Panc1 (cell line): ENCODE measurements at regions not wholly inside any gene's neighbourhood (a gene's known extent, or its start where the extent isn't known, plus 50 kb on each side); places are given as distances from the start of the nearest gene placed in this dataset.

Experiments
- CTCF ChIP-seq: fragments of 450-650 bp; IDR thresholded peaks from 2 replicates; pipeline ENCODE4 v1.5.1; 2017; ENCODE audit warnings: mild to moderate bottlenecking
- POLR2AphosphoS5 ChIP-seq: IDR thresholded peaks from 2 replicates; pipeline ENCODE4 v1.6.1; 2012; ENCODE audit warnings: mild to moderate bottlenecking, low read depth, low read length, moderate library complexity
- REST ChIP-seq, 2 experiments: IDR thresholded peaks; 2 replicates each; pipeline ENCODE4 v1.6.1; 2011 to 2012; ENCODE audit warnings: low read depth in 2 of 2, control low read depth in 1 of 2, low read length in 1 of 2, mild to moderate bottlenecking in 1 of 2, moderate library complexity in 1 of 2; ENCODE audit not compliant: insufficient read depth in 1 of 2
- SIN3A ChIP-seq: IDR thresholded peaks from 2 replicates; pipeline ENCODE4 v1.6.1; 2012; ENCODE audit warnings: low read depth, mild to moderate bottlenecking, low read length, moderate library complexity, borderline replicate concordance; ENCODE audit not compliant: insufficient read depth
- TCF7L2 ChIP-seq: IDR thresholded peaks from 2 replicates; pipeline ENCODE4 v1.6.1; 2011; ENCODE audit warnings: mild to moderate bottlenecking, low read depth, low read length, inconsistent platforms

- TF ChIP-seq CTCF (peak; percentile 40), REST (IDR thresholded peaks at IDR 0.05; ENCODE audit: insufficient read depth in 1 of 2, low read depth in 2 of 2, low read length in 1 of 2) (no peak), POLR2AphosphoS5 (no peak), SIN3A (no peak), TCF7L2 (no peak)
Observed at GRCh38 chr2:79235135-79235534, 75.6 kb upstream of the REG3A start.
